HG03196 (cell line): ENCODE measurements at regions not wholly inside any gene's neighbourhood (a gene's known extent, or its start where the extent isn't known, plus 50 kb on each side); places are given as distances from the start of the nearest gene placed in this dataset.

Experiments used
- ATAC-seq: cut with Tn5 transposase; IDR thresholded peaks from one replicate; pipeline ENCODE4 v1.9.1; 2021; ENCODE audit not compliant: unreplicated experiment

- no peak for ATAC-seq
These were observed 93.6 kb downstream of the PRLHR start for GRCh38 chr10:118501637-118502440.

- ATAC-seq = no peak
These were observed 94.3 kb downstream of the PRLHR start for GRCh38 chr10:118501171-118501570.

DNA sequence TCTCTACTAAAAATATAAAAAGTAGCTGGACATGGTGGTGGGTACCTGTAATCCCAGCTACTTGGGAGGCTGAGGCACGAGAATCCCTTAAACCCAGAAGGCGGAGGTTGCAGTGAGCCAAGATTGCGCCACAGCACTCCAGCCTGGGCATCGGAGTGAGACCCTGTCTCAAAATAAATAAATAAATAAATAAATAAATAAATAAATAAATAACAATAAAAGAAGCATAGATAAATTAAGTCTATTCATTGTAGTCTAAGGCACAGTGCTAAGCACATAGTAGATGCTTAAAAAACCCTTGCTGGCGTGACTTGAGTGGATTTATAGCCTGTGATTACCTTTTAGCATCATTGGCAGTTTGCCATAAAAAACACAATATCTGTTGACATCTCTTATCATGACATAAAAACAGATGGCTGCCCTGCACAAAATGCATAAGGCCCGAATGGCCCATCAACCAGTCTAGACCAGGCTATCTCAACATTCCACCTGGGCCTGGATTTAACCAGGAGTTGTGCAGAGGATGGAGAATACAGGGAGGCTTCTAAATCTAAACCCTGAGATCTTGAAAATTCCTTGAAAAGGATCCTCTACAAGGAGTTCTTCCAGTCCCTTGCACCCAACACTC lies 94.9 kb downstream of the PRLHR start:
- no peak for ATAC-seq

GRCh38 chr10:118499186-118499585 lies 96.3 kb downstream of the PRLHR start:
- ATAC-seq = no peak

DNA sequence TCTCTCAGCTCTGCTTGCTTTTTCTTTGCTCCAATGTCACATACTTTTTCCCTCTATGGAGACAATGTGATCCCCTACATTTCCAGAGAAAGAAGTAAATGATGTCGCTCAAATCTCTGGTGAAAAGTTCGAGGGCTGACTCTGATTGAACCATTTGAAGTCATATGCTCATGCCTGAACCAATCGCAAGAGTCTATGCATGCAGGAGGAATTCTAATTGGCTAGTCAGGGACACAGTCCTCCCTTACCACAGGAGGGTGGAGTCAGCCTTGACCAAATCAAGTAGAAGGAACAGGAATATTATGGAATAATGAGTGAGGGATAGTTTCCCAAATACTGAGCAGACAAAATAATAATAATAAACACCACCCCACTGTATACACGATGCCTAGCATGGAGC lies 96.8 kb downstream of the PRLHR start:
- no peak for ATAC-seq

DNA sequence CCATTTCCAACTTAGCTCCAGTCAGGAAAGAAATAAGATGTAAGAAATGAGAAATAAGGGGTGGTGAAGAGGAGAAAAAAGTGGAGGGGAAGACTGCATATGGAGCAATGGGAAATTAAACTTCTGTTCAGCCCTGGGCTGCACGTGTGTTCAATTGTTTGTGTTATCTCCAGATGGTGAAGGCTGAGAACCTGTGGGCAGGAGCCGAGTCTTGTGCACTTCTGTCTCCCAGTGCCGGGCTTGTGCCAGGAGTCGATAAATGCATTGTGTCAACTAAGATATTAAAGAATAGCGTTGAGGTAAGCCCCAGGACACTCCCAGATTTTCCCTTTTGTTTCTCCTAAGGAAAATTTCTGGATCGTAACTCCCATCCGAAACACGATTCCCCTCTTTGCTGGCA lies 98.2 kb downstream of the PRLHR start:
- no peak for ATAC-seq

DNA sequence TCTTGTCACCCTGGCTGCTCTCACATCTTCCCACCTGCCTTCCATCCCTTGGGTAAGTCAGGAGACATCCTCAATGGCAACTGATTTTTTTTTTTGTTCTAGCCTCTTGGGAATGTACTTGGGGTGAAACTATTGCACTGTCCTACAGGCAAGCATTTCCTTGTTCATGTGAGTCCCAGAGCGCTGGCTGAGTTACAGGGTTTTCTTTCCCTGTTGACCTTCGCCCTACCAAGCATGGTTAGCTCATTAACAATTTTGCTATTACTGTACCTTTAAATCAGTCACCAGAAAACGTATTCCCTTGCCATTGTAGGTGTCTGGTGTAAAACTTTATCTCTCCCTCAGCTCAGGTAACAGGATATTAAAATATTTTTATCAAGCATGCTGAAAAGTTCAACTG lies 98.9 kb downstream of the PRLHR start:
- no peak for ATAC-seq

GRCh38 chr10:118495499-118495898 lies 99.9 kb downstream of the PRLHR start:
- ATAC-seq = no peak

- no peak for ATAC-seq
These were observed 104.4 kb downstream of the PRLHR start for GRCh38 chr10:118491055-118491454.

DNA sequence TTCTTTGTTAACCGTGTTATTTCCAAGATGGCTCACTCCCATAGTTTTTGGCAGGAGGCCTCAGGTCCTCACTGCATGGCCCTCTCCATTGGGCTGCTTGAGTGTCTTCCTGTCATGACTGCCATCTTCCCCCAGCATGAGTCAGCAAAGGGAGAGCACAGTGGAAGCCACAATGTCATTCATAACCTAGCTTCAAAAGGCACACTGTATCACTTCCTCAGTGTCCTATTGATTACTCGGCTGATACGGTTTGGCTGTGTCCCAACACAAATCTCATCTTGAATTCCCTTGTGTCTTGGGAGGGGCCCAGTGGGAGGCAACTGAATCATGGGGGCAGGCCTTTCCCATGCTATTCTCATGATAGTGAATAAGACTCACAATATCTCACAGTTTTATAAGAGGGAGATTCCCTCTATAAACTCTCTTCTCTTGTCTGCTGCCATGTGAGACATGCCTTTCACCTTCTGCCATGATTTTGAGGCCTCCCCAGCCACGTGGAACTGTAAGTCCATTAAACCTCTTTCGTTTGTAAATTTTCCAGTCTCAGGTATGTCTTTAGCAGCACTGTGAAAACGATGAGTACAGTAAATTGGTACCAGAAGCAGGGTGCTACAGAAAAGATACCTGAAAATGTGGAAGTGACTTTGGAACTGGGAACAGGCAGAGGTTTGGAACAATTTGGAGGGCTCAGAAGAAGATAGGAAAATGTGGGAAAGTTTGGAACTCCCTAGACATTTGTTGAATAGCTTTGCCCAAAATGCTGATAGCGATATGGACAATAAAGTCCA lies 106.5 kb downstream of the PRLHR start:
- ATAC-seq = no peak

- ATAC-seq = no peak
These were observed 109.8 kb downstream of the PRLHR start for GRCh38 chr10:118485641-118486040.

GRCh38 chr10:118484152-118484871 lies 111.1 kb downstream of the PRLHR start:
- no peak for ATAC-seq

GRCh38 chr10:118483496-118483895 lies 112.0 kb downstream of the PRLHR start:
- ATAC-seq = no peak

GRCh38 chr10:118482393-118483331 lies 112.8 kb downstream of the PRLHR start:
- ATAC-seq = no peak

DNA sequence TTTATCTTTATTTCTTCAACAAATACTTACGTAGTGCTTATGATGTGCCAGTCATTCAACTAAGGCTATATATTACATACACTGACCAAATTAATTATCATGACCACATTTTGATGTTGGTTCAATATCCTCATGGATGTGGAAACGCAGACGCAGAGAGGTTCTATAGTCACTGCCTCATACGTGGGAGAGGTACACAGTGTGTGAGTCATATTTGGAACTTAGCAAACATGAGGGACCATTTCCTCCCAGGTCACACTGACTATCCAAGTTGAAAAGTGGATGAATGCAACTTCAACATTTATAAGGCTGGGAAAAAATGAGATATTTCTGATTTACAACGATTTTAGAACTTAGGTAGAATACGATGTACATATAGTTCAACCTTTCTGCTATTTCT lies 113.6 kb downstream of the PRLHR start:
- no peak for ATAC-seq

DNA sequence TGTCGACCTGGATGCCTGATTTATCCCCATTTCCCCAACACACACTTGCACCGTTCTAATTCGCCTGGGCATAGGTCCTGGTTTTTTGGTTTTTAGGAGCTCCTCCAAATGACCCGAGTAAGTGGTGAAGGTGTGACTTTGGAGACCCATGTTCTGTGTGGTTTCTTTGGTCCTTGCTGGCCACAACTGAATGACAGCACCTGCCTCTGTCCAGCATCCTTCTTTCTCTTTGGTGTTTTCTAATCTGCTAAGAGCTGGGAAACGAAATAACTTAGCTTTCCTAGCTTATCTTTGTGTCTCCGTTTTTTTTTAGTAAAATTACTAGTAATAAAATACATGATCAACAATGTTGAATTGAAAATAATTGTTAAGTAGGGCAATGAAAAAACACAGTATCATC lies 120.2 kb downstream of the PRLHR start:
- no peak for ATAC-seq

DNA sequence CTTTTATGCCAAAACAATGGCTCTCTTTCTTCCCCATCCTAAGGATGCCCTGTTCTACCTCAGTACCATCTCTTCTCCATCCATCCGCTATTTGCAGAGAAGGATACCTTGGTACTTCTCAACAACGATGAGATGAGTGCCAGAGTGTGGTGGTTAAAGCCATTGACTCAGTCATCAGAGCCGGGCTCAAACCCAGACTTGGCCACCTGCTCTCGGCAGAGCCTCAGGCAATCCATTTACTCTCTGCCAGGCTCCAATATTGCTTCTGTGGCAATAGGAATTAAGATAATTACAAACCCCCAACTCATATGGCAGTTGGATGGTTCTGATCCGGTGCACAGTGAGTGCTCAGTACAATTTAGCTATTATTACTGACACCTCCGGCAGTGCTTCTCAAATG lies 121.3 kb downstream of the PRLHR start:
- no peak for ATAC-seq

DNA sequence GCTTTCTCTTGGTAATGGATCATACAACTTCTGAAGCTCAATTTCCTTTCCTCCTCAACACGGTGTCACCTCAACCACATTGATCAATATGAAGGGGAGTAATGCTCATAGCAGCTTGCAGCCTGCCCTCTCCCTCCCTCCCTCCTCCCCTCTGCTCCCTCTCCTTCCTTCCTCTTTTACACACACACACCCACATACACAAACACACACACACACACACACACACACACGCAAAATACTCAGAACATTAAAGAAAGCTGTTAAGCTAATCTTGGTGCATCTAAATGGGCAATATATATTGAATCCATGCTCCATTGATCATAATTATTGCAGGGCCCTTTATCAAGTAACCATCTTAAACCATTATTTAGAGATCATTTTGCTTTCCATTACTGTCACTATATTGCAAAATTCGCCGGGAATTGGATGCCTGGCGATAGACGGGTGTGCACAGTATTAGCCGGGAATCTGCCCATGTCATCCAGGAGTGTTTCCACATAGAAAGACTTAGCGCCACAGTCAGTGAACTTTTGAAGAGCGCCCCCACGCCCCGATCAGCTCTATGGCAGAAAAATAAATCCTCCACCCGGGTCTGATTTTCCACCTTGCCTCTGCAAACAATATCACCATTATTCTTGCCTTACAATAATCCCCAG lies 122.0 kb downstream of the PRLHR start:
- no peak for ATAC-seq

DNA sequence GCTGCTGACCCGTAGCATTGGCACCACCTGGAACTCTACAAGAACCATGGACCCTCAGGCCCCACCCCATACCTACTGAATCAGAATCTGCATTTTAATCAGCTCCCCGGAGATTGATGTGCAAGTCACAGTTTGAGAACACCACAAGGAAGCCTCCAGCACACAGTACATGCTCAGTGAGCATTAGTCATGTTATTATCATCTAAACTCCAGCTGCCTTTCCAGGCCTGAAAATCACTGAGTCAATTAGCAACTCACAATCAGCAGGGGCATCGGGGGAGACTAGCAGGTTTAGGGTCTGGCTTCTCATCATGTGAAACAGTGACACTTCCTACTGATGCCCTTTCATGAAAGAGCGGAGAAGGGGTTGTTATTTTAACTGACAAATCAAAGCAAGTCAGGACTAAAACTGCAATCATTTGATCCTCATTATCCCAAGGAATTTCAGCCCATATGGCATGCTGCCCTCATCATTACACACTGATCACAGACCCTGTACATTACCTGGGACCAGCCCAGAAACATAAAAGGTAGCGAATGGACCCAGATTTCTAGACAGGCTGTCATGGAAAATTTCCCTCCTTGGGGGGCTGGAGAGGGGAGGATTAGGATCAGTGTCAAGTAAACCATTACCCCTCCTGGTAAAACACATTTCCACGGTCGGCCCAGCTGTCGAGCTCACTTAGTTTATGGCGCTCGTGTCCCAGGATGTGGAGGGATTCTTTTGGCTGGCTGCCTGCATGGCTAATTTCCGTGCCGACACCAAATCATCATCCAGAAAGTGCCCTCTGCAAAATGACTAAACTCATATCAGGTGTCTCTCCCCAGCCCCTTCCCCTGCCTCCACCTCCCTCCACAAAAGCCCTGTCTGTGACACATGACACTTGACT lies 122.8 kb downstream of the PRLHR start:
- no peak for ATAC-seq
